ENCODE measurements at regions not wholly inside any gene's neighbourhood (a gene's known extent, or its start where the extent isn't known, plus 50 kb on each side); places are given as distances from the start of the nearest gene placed in this dataset.

- Histone ChIP-seq H3K27ac (ENCODE audit: poor library complexity, severe bottlenecking) (no peak overlapping the region), H3K4me3 (ENCODE audit: severe bottlenecking) (no peak overlapping the region), H3K4me1 (ENCODE audit: insufficient read depth, poor library complexity, severe bottlenecking) (no peaks in the 10 kb centered on the region), H3K9me3 (ENCODE audit: severe bottlenecking) (no peaks in the 10 kb centered on the region), H3K27me3 (ENCODE audit: insufficient read depth, poor library complexity, severe bottlenecking) (no peaks in the 10 kb centered on the region), H3K36me3 (ENCODE audit: low read depth) (no peaks in the 10 kb centered on the region)
- no peak for DNase-seq (ENCODE audit: low spot score)
- TF ChIP-seq CTCF (IDR thresholded peaks at IDR 0.05; ENCODE audit: poor library complexity, severe bottlenecking), result no peak
- ATAC-seq (ENCODE audit: low read depth), result no peak
These were observed 797.1 kb upstream of the GALNTL6 start for GRCh38 chr4:171016145-171016544.

DNA sequence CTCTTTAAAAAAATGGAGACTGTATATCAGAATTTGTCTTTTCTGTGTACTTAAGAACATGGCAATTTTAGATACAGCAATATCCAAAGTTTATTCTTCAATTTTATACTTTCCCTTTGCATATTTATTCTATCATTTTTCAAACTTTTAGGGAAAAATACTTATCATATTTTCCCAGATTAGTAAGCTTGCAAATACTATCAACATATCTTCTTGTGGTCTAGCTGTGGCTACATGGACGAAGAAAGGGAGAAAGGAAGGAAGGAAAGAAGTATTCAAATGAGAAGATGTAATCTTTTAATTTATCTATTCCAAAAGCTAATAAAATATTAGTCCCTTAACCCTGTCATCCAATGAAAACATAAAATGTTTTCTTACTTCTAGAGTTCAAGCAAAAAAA lies 797.8 kb upstream of the GALNTL6 start:
- Histone ChIP-seq H3K36me3 (ENCODE audit: low read depth) (no peaks in the 10 kb centered on the region), H3K27me3 (ENCODE audit: insufficient read depth, poor library complexity, severe bottlenecking) (no peaks in the 10 kb centered on the region), H3K4me3 (ENCODE audit: severe bottlenecking) (no peak overlapping the region), H3K4me1 (ENCODE audit: insufficient read depth, poor library complexity, severe bottlenecking) (no peaks in the 10 kb centered on the region), H3K27ac (ENCODE audit: poor library complexity, severe bottlenecking) (no peak overlapping the region), H3K9me3 (ENCODE audit: severe bottlenecking) (no peaks in the 10 kb centered on the region)
- DNase-seq (ENCODE audit: low spot score), result no peak
- TF ChIP-seq CTCF (IDR thresholded peaks at IDR 0.05; ENCODE audit: poor library complexity, severe bottlenecking), result no peak
- ATAC-seq (ENCODE audit: low read depth), result no peak

DNA sequence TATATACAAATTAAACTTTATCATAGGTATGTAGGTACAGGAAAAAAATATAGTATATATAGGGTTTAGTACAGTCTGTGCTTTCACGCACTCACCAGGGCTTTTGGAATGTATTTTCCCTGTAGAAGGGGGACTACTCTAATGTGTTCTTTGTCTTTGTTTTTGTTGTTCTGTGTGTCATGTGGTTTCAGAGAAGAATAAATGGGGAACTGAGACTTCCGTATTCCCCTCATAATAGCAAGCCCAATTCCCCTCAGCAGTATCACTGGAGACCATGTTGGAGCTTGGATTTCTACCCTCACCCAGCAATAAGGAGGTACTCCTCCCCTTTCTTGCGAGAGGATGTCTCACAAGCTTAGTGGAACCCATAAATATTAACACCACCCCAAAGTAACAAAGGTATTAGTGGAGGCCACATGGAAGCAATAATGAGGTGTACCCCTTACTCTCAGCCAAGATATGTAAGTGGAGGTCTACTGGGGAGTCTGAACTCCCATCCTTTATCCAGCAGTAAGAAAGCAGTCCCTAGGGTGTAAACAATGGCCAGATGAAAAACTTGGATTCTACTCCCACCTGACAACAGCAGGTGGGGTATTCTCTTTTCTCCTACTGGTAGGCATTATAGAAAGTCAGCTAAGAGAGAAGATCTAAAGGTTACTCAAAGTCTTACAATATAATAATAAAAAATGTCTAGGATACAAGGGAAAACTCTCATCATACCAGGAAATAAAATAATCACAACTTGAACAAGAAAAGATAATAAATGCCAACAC lies 805.4 kb upstream of the GALNTL6 start:
- Histone ChIP-seq H3K27me3 (ENCODE audit: insufficient read depth, poor library complexity, severe bottlenecking) (no peaks in the 10 kb centered on the region), H3K27ac (ENCODE audit: poor library complexity, severe bottlenecking) (no peak overlapping the region), H3K9me3 (ENCODE audit: severe bottlenecking) (no peaks in the 10 kb centered on the region), H3K4me3 (ENCODE audit: severe bottlenecking) (no peak overlapping the region), H3K4me1 (ENCODE audit: insufficient read depth, poor library complexity, severe bottlenecking) (no peaks in the 10 kb centered on the region), H3K36me3 (ENCODE audit: low read depth) (no peaks in the 10 kb centered on the region)
- DNase-seq (ENCODE audit: low spot score), result no peak
- ATAC-seq (ENCODE audit: low read depth), result no peak
- TF ChIP-seq CTCF (IDR thresholded peaks at IDR 0.05; ENCODE audit: poor library complexity, severe bottlenecking), result no peak

- no peak for TF ChIP-seq CTCF (IDR thresholded peaks at IDR 0.05; ENCODE audit: poor library complexity, severe bottlenecking)
- no peak for DNase-seq (ENCODE audit: low spot score)
- H3K36me3 ChIP-seq (ENCODE audit: low read depth), result no peaks in the 10 kb centered on the region
- no peak overlapping the region for H3K27ac ChIP-seq (ENCODE audit: poor library complexity, severe bottlenecking)
- no peaks in the 10 kb centered on the region for H3K27me3 ChIP-seq (ENCODE audit: insufficient read depth, poor library complexity, severe bottlenecking)
- H3K9me3 ChIP-seq (ENCODE audit: severe bottlenecking), result no peaks in the 10 kb centered on the region
- H3K4me1 ChIP-seq (ENCODE audit: insufficient read depth, poor library complexity, severe bottlenecking), result no peaks in the 10 kb centered on the region
- no peak for ATAC-seq (ENCODE audit: low read depth)
- H3K4me3 ChIP-seq (ENCODE audit: severe bottlenecking), result no peak overlapping the region
These were observed 811.0 kb upstream of the GALNTL6 start for GRCh38 chr4:171002246-171002645.

DNA sequence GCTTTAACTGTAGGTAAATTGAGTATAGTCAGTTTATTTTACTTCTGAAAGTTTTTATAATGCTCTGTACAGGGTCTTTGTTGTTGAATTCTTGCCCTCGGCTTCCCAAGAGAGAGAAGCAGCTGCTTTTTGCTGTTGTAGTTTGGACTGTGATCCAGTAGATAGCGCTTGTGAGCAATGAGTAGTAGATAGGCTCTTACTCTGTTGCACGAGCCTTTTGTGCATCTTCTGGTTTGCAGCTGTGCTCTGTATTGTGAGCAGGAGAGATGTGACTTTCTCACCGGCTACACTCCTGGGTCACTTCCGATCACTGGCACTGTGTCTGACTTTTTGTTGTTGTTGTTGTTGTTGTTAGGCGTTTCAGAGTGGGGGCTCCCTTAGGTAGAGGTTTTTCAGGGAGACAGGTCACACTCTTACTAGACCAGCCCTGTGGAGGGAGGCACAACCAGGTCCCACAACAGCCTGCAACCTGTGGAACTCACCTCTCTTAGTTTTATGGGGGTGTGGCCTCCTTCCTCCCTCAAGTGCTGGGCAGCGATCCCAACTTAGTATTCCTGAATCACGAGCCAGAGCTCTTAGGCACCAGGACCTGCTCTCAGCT lies 822.1 kb upstream of the GALNTL6 start:
- no peak for DNase-seq (ENCODE audit: low spot score)
- Histone ChIP-seq H3K9me3 (ENCODE audit: severe bottlenecking) (no peaks in the 10 kb centered on the region), H3K27ac (ENCODE audit: poor library complexity, severe bottlenecking) (no peak overlapping the region), H3K4me3 (ENCODE audit: severe bottlenecking) (no peak overlapping the region), H3K27me3 (ENCODE audit: insufficient read depth, poor library complexity, severe bottlenecking) (no peaks in the 10 kb centered on the region), H3K36me3 (ENCODE audit: low read depth) (no peaks in the 10 kb centered on the region), H3K4me1 (ENCODE audit: insufficient read depth, poor library complexity, severe bottlenecking) (no peaks in the 10 kb centered on the region)
- peak; percentile 40 for TF ChIP-seq CTCF (IDR thresholded peaks at IDR 0.05; ENCODE audit: poor library complexity, severe bottlenecking)
- peak; percentile 38; the same call in 2 of the 3 replicates for ATAC-seq (ENCODE audit: low read depth)
